ENCODE measurements at regions not wholly inside any gene's neighbourhood (a gene's known extent, or its start where the extent isn't known, plus 50 kb on each side); places are given as distances from the start of the nearest gene placed in this dataset.

GRCh38 chr20:18989736-18990474, 176.3 kb downstream of the SCP2D1 start:
- TF ChIP-seq POLR2A (IDR thresholded peaks at IDR 0.05): no peak
- TF ChIP-seq CTCF (IDR thresholded peaks at IDR 0.05): no peak

Measured in breast epithelium (tissue), 3 donors.